BLaER1 treated with 17β-estradiol and CSF1 and Interleukin-3, amounts not matched to agents 10 nM and 100 nM (cell line): ENCODE measurements at regions not wholly inside any gene's neighbourhood (a gene's known extent, or its start where the extent isn't known, plus 50 kb on each side); places are given as distances from the start of the nearest gene placed in this dataset.
A peak's percentile ranks its signal among the peaks of the same experiment; 100 is the strongest.
"Not testable (repeated sequence)": the region's sequence is repeated elsewhere in the genome, so short reads cannot be mapped to it uniquely, and the experiment has no call there.

Experiments
- H3K27ac ChIP-seq, 11 experiments: shearing (Covaris generic); formaldehyde crosslinking; 2 replicates each; pipeline ENCODE4 v1.8.1; 2022
- H3K27me3 ChIP-seq, 11 experiments: shearing (Covaris generic); formaldehyde crosslinking; 2 replicates each; pipeline ENCODE4 v1.8.1; 2022
- H3K36me3 ChIP-seq, 11 experiments: shearing (Covaris generic); formaldehyde crosslinking; 2 replicates each; pipeline ENCODE4 v1.8.1; 2022
- H3K4me1 ChIP-seq, 10 experiments: shearing (Covaris generic); formaldehyde crosslinking; 2 replicates each; pipeline ENCODE4 v1.8.1; 2022
- H3K4me2 ChIP-seq, 11 experiments: shearing (Covaris generic); formaldehyde crosslinking; 2 replicates each; pipeline ENCODE4 v1.8.1; 2022
- H3K4me3 ChIP-seq, 10 experiments: shearing (Covaris generic); formaldehyde crosslinking; 2 replicates each; pipeline ENCODE4 v1.8.1; 2022
- H3K9ac ChIP-seq, 11 experiments: shearing (Covaris generic); formaldehyde crosslinking; 2 replicates each; pipeline ENCODE4 v1.8.1; 2022
- H3K9me3 ChIP-seq, 11 experiments: shearing (Covaris generic); formaldehyde crosslinking; replicated peaks in 1 of 11; 2 replicates each; pipeline ENCODE4 v1.8.1; 2022
- H4K20me1 ChIP-seq, 11 experiments: shearing (Covaris generic); formaldehyde crosslinking; 2 replicates each; pipeline ENCODE4 v1.8.1; 2022
- Cebpa-rat ChIP-seq, 11 experiments: shearing (Covaris generic); IDR thresholded peaks; 2 replicates each; pipeline ENCODE4 v1.8.1; 2022

DNA sequence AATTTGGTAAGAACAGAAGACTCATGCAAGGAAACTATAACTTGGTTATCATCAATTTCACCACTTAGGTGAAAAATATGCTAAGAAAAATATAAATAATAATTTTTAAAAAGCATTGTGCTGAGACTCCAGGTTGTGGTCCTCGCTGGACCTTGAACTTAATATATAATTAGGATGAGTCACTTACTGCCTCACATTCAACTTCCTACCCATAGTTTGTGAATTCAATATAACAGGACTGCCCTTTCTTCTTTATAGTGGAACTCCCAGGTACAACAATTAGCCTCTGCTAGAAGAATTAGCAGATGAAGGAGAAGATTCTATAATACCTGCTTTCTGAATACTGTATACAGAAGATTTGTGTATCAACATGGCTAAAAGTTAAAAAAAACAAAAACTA lies 149.1 kb upstream of the SPRED1 start:
- H3K27ac ChIP-seq: no peak overlapping the region
- H3K9ac ChIP-seq: no peak overlapping the region

DNA sequence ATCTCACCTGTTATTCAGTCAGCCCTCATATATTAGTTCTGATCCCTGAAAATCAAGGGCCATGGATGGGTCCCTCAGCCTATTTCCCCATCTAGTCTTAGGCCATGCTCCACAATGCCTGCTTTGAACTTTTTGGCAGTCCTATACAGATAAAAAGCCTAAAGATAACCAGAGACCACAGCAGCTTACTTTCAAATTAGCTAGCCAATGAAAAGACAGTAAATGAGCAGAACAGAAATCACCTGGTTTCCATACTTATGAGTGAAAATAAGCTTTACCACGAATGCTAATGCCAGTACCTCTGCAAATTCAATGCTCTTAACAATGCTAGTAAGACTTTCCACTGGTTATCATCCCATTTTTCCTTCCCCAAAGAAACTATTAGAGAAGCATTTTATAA lies 141.6 kb upstream of the SPRED1 start:
- Histone ChIP-seq H3K9ac (no peak overlapping the region), H3K27ac (no peak overlapping the region), H3K36me3 (no peaks in the 10 kb centered on the region), H3K4me2 (no peak overlapping the region), H3K4me3 (no peak overlapping the region), H4K20me1 (no peaks in the 10 kb centered on the region), H3K4me1 (peaks cover 0 to 21% (median 7%) of the 10 kb centered on the region in 10 experiments; a peak in 15 of 20 replicates), H3K27me3 (no peaks in the 10 kb centered on the region), H3K9me3 (peaks cover 0 to 2% (median 0%) of the 10 kb centered on the region in 11 experiments; a peak in 1 of 22 replicates)
- TF ChIP-seq Cebpa-rat (IDR thresholded peaks at IDR 0.05): no peak

More for the DNA sequence above, 149.1 kb upstream of the SPRED1 start:
- Histone ChIP-seq H3K4me3 (no peak overlapping the region), H3K4me2 (no peak overlapping the region), H3K9me3 (peaks cover 0 to 31% (median 9%) of the 10 kb centered on the region in 11 experiments; a peak in 12 of 22 replicates), H3K4me1 (no peaks in the 10 kb centered on the region), H4K20me1 (no peaks in the 10 kb centered on the region), H3K36me3 (no peaks in the 10 kb centered on the region), H3K27me3 (no peaks in the 10 kb centered on the region)
- no peak for TF ChIP-seq Cebpa-rat (IDR thresholded peaks at IDR 0.05)

DNA sequence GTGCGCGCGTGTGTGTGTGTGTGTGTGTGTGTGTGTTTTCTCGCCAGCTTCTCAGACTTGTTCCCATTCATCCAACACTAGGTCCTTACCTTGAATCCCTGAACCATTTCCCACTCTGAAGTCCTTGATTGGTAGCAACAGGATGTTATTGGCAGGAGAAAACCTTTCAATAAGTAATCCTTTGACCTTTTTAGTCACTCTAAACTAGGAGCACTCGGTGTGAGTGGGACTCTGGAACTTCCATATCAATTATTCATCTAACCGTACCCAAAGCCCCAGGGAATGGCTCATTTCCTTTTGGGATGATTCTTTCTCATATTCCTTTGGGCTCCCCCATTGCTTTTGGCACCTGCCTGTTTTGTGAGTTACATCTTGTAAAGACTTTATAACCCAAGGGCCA lies 140.2 kb upstream of the SPRED1 start:
- no peak for TF ChIP-seq Cebpa-rat (IDR thresholded peaks at IDR 0.05)
- no peaks in the 10 kb centered on the region for H3K36me3 ChIP-seq
- H3K4me1 ChIP-seq: peaks cover 0 to 26% (median 9%) of the 10 kb centered on the region in 10 experiments; a peak in 15 of 20 replicates
- no peak overlapping the region for H3K27ac ChIP-seq
- H3K9ac ChIP-seq: no peak overlapping the region
- no peaks in the 10 kb centered on the region for H3K27me3 ChIP-seq
- no peak overlapping the region for H3K4me2 ChIP-seq
- no peak overlapping the region for H3K4me3 ChIP-seq
- H4K20me1 ChIP-seq: no peaks in the 10 kb centered on the region
- H3K9me3 ChIP-seq: no peaks in the 10 kb centered on the region

DNA sequence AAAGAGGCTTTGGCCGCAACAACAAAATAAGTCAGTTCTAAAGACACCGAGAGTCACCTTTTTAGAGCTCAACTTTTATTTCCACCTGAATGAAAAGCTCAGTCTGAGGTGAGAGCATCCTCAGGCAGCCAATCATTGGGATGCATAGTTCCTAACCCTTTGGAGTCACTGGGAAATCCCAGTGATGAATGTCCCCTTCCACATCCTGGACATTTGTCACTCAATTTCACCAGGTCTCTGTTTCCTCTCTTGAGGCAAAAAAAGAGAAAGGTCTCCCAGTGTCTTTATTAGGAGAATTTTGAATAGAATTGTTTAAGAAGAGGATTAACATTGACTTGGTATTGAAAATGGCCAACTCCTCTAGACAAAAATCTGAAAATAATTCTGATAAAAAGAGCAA lies 137.5 kb upstream of the SPRED1 start:
- Histone ChIP-seq H3K4me2 (peak overlapping the region in 5 of 11 experiments; percentile 12 to 64 (median 56); a peak in 8 of 22 replicates), H3K4me3 (no peak overlapping the region), H3K9me3 (peaks cover 5 to 20% (median 9%) of the 10 kb centered on the region in 11 experiments; a peak in 18 of 22 replicates), H3K27me3 (no peaks in the 10 kb centered on the region), H3K27ac (no peak overlapping the region), H3K4me1 (peaks cover 0 to 36% (median 15%) of the 10 kb centered on the region in 10 experiments; a peak in 15 of 20 replicates), H4K20me1 (no peaks in the 10 kb centered on the region), H3K36me3 (no peaks in the 10 kb centered on the region), H3K9ac (no peak overlapping the region)
- no peak for TF ChIP-seq Cebpa-rat (IDR thresholded peaks at IDR 0.05)

DNA sequence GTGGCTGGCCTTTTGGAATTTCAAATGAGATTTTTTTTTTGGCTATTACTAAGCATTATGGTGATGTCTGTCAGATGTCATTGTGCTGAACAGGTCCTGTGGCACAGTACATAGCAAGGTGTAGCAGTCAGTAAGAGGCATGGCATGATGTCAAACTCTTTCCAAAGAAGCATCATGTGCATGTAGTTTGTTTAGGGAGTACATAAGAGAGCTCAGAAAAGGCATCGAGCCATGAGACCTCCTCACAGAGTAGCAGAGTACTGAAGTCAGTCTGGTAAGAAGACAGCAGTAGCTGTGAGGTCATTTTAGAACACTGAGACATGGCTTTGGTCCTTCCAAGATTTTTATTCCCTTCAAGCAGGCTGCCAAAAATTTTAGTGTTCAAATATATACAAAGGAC lies 134.9 kb upstream of the SPRED1 start:
- no peaks in the 10 kb centered on the region for H3K27me3 ChIP-seq
- H3K27ac ChIP-seq: no peak overlapping the region
- no peaks in the 10 kb centered on the region for H3K36me3 ChIP-seq
- H3K4me2 ChIP-seq: no peak overlapping the region
- peaks cover 0 to 48% (median 20%) of the 10 kb centered on the region in 10 experiments; a peak in 15 of 20 replicates for H3K4me1 ChIP-seq
- H3K9ac ChIP-seq: no peak overlapping the region
- peaks cover 6 to 45% (median 21%) of the 10 kb centered on the region in 11 experiments; a peak in 20 of 22 replicates for H3K9me3 ChIP-seq
- TF ChIP-seq Cebpa-rat (IDR thresholded peaks at IDR 0.05): no peak
- no peaks in the 10 kb centered on the region for H4K20me1 ChIP-seq
- H3K4me3 ChIP-seq: no peak overlapping the region

DNA sequence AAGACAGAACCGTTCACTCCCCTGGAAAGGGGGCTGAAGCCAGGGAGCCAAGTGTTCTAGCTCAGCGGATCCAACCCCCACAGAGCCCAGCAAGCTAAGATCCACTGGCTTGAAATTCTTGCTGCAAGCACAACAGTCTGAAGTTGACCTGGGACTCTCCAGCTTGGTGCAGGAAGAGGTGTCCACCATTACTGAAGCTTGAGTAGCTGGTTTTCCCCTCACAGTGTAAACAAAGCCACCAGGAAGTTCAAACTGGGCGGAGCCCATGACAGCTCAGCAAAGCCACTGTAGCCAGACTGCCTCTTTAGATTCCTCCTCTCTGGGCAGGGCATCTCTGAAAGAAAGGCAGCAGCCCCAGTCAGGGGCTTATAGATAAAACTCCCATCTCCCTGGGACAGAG lies 132.8 kb upstream of the SPRED1 start:
- H3K36me3 ChIP-seq, H4K20me1 ChIP-seq, H3K27me3 ChIP-seq: not testable (repeated sequence)
- Histone ChIP-seq H3K27ac (peak overlapping the region in 8 of 11 experiments; percentile 21 to 79 (median 69); a peak in 14 of 22 replicates), H3K9me3 (peaks cover 11 to 61% (median 29%) of the 10 kb centered on the region in 11 experiments; a peak in 21 of 22 replicates), H3K4me2 (peak overlapping the region in 7 of 11 experiments; percentile 7 to 82 (median 61); a peak in 11 of 22 replicates), H3K4me3 (0 out of 20 replicates have a peak overlapping the region, but pooled peaks of 1 of the 10 experiments have one; percentile 14), H3K9ac (peak overlapping the region in 5 of 11 experiments; percentile 42 to 60 (median 57); a peak in 9 of 22 replicates), H3K4me1 (peaks cover 0 to 50% (median 20%) of the 10 kb centered on the region in 10 experiments; a peak in 15 of 20 replicates)

DNA sequence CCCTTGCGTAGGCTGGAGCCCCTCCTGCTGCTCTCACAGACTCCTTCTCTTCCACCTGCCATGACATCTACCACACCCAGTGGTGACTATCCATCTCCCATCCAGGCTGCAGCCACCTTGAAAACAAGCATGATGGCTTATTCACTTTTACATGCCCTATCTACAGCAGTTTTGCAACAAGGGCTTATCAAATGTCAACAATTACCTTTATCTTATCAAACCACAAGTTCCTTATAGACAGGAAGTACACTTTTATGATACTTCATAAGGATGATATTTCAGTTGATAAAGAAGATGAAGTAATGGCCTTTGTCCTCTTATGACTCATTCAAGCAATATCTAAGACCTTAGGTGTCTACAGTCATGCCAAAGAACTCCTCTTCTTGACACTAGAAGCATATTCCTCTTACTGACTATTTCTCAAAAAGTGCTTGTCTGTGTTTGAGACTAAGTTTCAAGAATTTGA lies 125.3 kb upstream of the SPRED1 start:
- Histone ChIP-seq H3K4me1 (peaks cover 43 to 74% (median 60%) of the 10 kb centered on the region in 10 experiments), H3K9ac (peak overlapping the region in 7 of 11 experiments; percentile 1 to 90 (median 85); a peak in 10 of 22 replicates), H3K27me3 (no peaks in the 10 kb centered on the region), H3K4me3 (no peak overlapping the region), H3K4me2 (peak overlapping the region; percentile 42 to 93 (median 80)), H3K9me3 (peaks cover 4 to 27% (median 9%) of the 10 kb centered on the region in 11 experiments; a peak in 14 of 22 replicates), H3K27ac (peak overlapping the region; percentile 90 to 98 (median 94); a peak in 21 of 22 replicates), H3K36me3 (no peaks in the 10 kb centered on the region), H4K20me1 (no peaks in the 10 kb centered on the region)
- no peak for TF ChIP-seq Cebpa-rat (IDR thresholded peaks at IDR 0.05)

DNA sequence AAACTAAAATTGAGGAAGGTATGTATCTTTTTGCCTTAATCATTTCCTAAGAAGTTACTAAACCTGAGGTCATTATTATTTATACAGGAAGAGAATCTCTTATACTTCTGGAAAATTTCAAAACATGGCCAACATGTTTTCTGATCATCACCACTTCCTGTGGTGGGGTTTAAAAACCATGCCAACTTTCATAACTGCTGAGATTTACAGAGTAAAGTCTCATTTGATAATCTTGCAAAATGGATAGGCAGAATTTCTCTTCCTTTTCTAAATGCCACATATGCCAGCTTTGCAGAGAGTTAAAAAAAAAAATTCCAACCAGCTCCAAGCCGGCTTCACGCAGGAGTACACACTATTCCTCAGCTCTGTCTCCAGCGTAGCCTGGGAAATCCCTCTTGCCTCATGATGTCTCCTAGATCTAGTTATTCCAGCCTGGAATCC lies 124.3 kb upstream of the SPRED1 start:
- peak in 6 of 11 experiments; percentile 37 to 64 (median 46); a peak in 6 of 22 replicates for TF ChIP-seq Cebpa-rat (IDR thresholded peaks at IDR 0.05)
- no peaks in the 10 kb centered on the region for H3K36me3 ChIP-seq
- peak overlapping the region in 4 of 10 experiments; percentile 12 to 39 (median 30); a peak in 2 of 20 replicates for H3K4me3 ChIP-seq
- H3K4me1 ChIP-seq: peaks cover 43 to 80% (median 66%) of the 10 kb centered on the region in 10 experiments
- H3K4me2 ChIP-seq: peak overlapping the region; percentile 74 to 93 (median 82)
- H4K20me1 ChIP-seq: no peaks in the 10 kb centered on the region
- H3K9ac ChIP-seq: peak overlapping the region; percentile 19 to 90 (median 81); a peak in 20 of 22 replicates
- H3K27ac ChIP-seq: peak overlapping the region; percentile 90 to 98 (median 94)
- no peaks in the 10 kb centered on the region for H3K27me3 ChIP-seq
- peaks cover 4 to 17% (median 9%) of the 10 kb centered on the region in 11 experiments; a peak in 14 of 22 replicates for H3K9me3 ChIP-seq

DNA sequence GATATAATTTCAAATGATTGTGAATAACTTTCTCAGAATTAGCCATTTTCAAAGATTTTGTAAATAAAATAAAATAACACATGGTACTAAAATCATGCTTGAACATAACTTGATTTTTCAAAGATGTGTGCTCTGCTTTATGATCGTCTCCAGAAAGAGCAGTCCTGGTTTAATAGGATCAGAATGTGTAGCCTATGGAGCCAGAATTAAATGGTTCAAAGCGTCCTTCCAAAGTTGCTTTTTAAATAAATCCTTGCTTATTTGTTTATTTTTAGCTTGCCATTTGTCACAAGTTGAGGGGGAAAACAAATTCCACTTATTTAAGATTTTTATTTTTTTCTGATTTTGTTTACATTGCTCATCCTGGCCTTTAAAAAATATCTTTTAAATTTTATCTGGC lies 123.7 kb upstream of the SPRED1 start:
- peak overlapping the region; percentile 71 to 90 (median 81); a peak in 21 of 22 replicates for H3K9ac ChIP-seq
- peak overlapping the region; percentile 90 to 98 (median 94) for H3K27ac ChIP-seq
- H3K4me3 ChIP-seq: peak overlapping the region in 6 of 10 experiments; percentile 6 to 39 (median 23); a peak in 7 of 20 replicates
- TF ChIP-seq Cebpa-rat (IDR thresholded peaks at IDR 0.05): no peak
- H3K27me3 ChIP-seq: no peaks in the 10 kb centered on the region
- H3K4me2 ChIP-seq: peak overlapping the region; percentile 74 to 93 (median 82)
- H3K4me1 ChIP-seq: peaks cover 43 to 80% (median 67%) of the 10 kb centered on the region in 10 experiments
- peaks cover 4 to 16% (median 9%) of the 10 kb centered on the region in 11 experiments; a peak in 14 of 22 replicates for H3K9me3 ChIP-seq
- H3K36me3 ChIP-seq: no peaks in the 10 kb centered on the region
- H4K20me1 ChIP-seq: no peaks in the 10 kb centered on the region
